Activated T-cell treated with anti-CD3 and anti-CD28 coated beads, Interleukin-2, amount 50 U/mL, for 72 hours (primary cell): ENCODE measurements at regions not wholly inside any gene's neighbourhood (a gene's known extent, or its start where the extent isn't known, plus 50 kb on each side); places are given as distances from the start of the nearest gene placed in this dataset.

Source experiments
- ATAC-seq, 2 donors: fragments of 150-1000 bp; cut with Tn5 transposase; replicated peaks in 1 of 2; 2 replicates each; pipeline ENCODE4 v1.10.0; 2021; ENCODE audit warnings: moderate library complexity in 2 of 2, mild to moderate bottlenecking in 1 of 2
- DNase-seq, 2 donors: peaks; one replicate each; pipeline ENCODE4 v3.0.0; 2021 to 2022; ENCODE audit warnings: mixed read lengths in 1 of 2
- H3K27ac Mint-ChIP-seq: one replicate; pipeline ENCODE4 v1.8.0; 2022; ENCODE audit warnings: mild to moderate bottlenecking, moderate library complexity, mixed read lengths
- H3K27me3 Mint-ChIP-seq: one replicate; pipeline ENCODE4 v1.8.0; 2022; ENCODE audit warnings: low read depth, mixed read lengths
- H3K36me3 Mint-ChIP-seq, 2 donors: one replicate each; pipeline ENCODE4 v1.8.0; 2022; ENCODE audit warnings: mixed read lengths in 2 of 2, mild to moderate bottlenecking in 1 of 2; ENCODE audit not compliant: insufficient read depth in 2 of 2
- H3K4me1 Mint-ChIP-seq: one replicate; pipeline ENCODE4 v1.8.0; 2022; ENCODE audit warnings: low read depth, mixed read lengths
- H3K4me3 Mint-ChIP-seq, 2 donors: one replicate each; pipeline ENCODE4 v1.8.0; 2022; ENCODE audit warnings: mild to moderate bottlenecking in 2 of 2, mixed read lengths in 2 of 2, moderate library complexity in 2 of 2
- H3K9me3 Mint-ChIP-seq, 2 donors: one replicate each; pipeline ENCODE4 v1.8.0; 2022; ENCODE audit warnings: mixed read lengths in 2 of 2

DNA sequence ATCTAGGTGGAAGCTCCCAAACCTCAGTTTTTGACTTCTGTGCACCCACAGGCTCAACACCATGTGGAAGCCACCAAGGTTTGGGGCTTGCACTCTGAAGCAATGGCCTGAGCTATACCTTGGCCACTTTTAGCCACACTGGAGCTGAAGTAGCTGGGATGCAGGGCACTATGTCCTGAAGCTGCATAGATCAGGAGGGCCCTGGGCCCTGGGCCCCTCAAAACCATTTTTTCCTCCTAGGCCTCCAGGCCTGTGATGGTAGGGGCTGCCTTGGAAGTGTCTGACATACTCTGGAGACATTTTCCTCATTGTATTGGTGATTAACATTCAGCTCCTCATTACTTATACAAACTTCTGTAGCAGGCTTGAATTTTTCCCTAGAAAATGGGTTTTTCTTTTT, 273.7 kb downstream of the FGF9 start:
- ATAC-seq (no peak), DNase-seq (no peak)
- Mint-ChIP-seq H3K9me3 (peaks cover 3 to 14% of the 10 kb centered on the region in 2 donors), H3K27me3 (no peaks in the 10 kb centered on the region), H3K27ac (no peak overlapping the region), H3K4me3 (no peak overlapping the region), H3K4me1 (no peaks in the 10 kb centered on the region), H3K36me3 (peaks cover 5 to 18% of the 10 kb centered on the region in 2 donors)

DNA sequence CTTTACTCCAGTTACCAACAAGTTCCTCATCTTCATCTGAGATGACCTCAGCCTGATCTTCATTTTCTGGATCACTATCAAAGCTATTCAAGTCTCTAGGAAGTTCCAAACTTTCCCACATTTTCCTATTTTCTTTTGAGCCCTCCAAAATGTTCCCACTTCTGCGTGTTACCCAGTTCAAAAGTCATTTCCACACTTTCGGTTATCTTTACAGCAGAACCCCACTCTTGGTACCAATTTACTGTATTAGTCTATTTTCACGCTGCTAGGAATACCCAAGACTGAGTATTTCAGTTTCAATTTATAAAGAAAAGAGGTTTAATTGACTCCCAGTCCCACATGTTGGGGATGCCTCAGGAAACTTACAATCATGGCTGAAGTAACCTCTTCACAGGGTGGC, 274.3 kb downstream of the FGF9 start:
- peaks cover 5 to 18% of the 10 kb centered on the region in 2 donors for H3K36me3 Mint-ChIP-seq
- peaks cover 3 to 14% of the 10 kb centered on the region in 2 donors for H3K9me3 Mint-ChIP-seq
- DNase-seq (no peak), ATAC-seq (no peak)
- H3K27ac Mint-ChIP-seq: no peak overlapping the region
- no peak overlapping the region for H3K4me3 Mint-ChIP-seq
- H3K27me3 Mint-ChIP-seq: no peaks in the 10 kb centered on the region
- no peaks in the 10 kb centered on the region for H3K4me1 Mint-ChIP-seq

DNA sequence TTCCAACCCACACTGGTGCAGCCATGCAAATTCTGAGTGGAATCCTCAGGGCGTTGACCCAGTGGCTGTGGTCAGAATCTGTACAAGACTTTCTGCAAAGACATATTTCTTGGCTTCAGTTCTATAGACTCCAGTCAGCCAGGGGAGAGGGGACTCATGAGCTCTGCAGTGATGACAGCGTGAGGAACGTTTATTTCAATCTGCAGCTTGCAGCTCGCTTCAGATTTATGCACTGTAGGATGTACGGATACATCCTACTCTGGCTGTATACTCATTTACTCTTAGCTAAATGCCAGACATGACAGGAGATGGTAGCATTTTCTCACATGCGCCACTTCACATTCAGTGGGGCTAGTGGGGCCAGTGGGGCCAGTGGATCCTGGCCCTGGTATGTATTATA, 276.1 kb downstream of the FGF9 start:
- no peak for DNase-seq
- no peak overlapping the region for H3K4me3 Mint-ChIP-seq
- H3K4me1 Mint-ChIP-seq: no peaks in the 10 kb centered on the region
- H3K36me3 Mint-ChIP-seq: peaks cover 5 to 18% of the 10 kb centered on the region in 2 donors
- ATAC-seq: no peak
- no peak overlapping the region for H3K27ac Mint-ChIP-seq
- H3K27me3 Mint-ChIP-seq: no peaks in the 10 kb centered on the region
- H3K9me3 Mint-ChIP-seq: peaks cover 3 to 14% of the 10 kb centered on the region in 2 donors

DNA sequence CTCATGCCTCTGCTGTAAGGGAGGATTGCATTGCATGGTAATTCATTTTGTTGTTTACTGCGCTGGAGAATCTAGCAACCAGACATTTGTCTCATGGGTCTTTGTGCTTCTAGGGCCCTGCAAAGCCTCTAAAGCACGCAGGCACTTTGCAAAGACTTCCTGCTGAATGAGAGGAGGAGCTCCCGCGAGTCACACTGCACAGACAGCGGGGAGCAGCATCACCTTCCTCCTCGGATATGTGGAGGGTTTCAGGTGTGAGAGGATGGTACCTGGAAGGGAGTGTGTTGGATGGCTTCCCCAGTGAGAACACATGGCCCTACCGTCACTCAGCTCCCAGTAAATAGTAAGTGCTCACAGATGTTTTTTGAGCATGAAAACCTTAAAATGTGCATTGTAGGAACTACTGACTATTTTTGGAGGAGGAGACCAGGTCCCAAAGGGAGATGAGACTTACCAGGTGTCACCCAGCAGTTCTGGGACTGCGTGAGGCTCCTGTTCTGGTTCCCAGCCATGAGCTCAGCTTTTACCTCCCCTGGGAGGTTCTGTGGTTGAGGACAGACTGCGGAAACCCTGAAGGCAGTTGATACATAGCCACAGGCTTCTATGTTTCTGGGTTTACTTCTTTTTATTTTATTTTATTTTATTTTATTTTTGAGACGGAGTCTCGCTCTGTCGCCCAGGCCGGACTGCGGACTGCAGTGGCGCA, 278.0 kb downstream of the FGF9 start:
- H3K36me3 Mint-ChIP-seq: peaks cover 5 to 11% of the 10 kb centered on the region in 2 donors
- no peaks in the 10 kb centered on the region for H3K27me3 Mint-ChIP-seq
- H3K9me3 Mint-ChIP-seq: peaks cover 3 to 9% of the 10 kb centered on the region in 2 donors
- DNase-seq: no peak
- H3K4me3 Mint-ChIP-seq: no peak overlapping the region
- H3K27ac Mint-ChIP-seq: no peak overlapping the region
- H3K4me1 Mint-ChIP-seq: no peaks in the 10 kb centered on the region
- no peak for ATAC-seq

DNA sequence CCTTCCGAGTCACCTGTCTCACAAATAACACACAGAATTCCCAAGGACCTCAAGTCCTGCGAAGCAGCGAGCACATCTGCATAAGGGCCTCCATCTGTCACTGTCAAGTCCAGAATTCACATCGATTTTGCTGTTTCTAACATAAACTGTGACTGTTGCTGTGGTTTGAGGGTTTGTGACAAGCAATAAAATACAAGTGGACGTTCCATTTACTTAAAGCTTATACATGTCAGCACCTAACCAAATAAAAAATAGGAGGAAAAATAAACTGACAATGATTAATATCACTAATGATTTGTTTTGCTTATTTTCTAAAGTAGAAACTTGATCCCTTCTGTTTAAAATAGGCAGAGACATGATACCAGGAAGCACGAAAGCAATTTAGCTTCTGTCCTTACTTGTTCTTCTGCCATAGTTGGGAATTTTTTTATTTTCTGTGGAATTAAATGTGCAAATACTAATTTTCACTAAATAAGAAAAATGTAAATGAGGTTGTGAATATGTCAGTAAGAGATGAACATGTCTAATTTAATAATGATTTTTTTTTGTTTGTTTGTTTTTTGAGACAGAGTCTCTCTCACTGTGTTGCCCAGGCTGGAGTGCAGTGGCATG, 279.1 kb downstream of the FGF9 start:
- Mint-ChIP-seq H3K4me1 (no peaks in the 10 kb centered on the region), H3K4me3 (no peak overlapping the region)
- DNase-seq: no peak

DNA sequence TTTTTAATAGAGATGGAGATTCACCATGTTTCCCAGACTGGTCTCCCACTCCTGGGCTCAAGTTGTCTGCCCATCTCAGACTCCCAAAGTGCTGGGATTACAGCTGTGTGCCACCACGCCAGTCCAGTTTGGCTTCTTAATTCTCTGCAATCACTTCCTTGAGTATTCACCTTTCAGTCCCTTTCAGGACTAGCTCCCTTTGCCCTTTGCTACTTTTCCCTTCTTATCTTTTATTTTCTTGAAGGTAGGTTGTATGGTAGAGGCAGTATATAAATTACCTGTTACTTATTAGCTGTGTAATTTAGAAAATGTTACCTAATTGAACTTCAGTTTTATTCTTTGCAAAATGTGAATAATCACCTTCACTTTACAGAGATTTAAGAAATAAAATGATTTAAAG, 285.8 kb downstream of the FGF9 start:
- no peaks in the 10 kb centered on the region for H3K4me1 Mint-ChIP-seq
- no peak for ATAC-seq
- no peak for DNase-seq
- no peak overlapping the region for H3K4me3 Mint-ChIP-seq
- H3K27ac Mint-ChIP-seq: no peak overlapping the region
- H3K36me3 Mint-ChIP-seq: peaks cover 2% of the 10 kb centered on the region in 2 donors
- no peaks in the 10 kb centered on the region for H3K27me3 Mint-ChIP-seq
- H3K9me3 Mint-ChIP-seq: peaks cover 7 to 9% of the 10 kb centered on the region in 2 donors

More for the DNA sequence above, 279.1 kb downstream of the FGF9 start:
- H3K27ac Mint-ChIP-seq: no peak overlapping the region
- peaks cover 5 to 9% of the 10 kb centered on the region in 2 donors for H3K36me3 Mint-ChIP-seq
- ATAC-seq: no peak
- no peaks in the 10 kb centered on the region for H3K27me3 Mint-ChIP-seq
- H3K9me3 Mint-ChIP-seq: peaks cover 4 to 9% of the 10 kb centered on the region in 2 donors

DNA sequence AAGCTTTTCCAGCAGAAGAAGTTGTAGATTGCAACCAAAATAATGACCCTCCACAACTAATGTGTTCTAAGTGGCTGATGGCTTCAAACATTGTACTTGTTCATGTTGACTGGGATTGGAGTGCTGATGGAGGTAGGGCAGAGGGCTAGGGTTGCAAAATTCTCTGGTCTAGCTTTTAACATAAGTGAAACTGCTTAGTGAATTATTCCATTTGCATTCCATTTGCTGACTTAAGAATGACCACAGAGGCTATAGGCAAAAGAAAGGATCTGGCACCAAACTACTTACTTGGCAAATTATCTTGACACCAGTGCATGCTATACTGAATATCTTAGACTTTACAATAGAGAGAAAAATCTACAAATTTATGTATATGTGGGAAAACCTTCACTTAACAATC, 287.0 kb downstream of the FGF9 start:
- no peak for DNase-seq
- ATAC-seq: no peak
- Mint-ChIP-seq H3K4me1 (no peaks in the 10 kb centered on the region), H3K27me3 (no peaks in the 10 kb centered on the region), H3K27ac (no peak overlapping the region), H3K4me3 (no peak overlapping the region), H3K9me3 (peaks cover 7 to 12% of the 10 kb centered on the region in 2 donors), H3K36me3 (peaks cover 2 to 5% of the 10 kb centered on the region in 2 donors)

DNA sequence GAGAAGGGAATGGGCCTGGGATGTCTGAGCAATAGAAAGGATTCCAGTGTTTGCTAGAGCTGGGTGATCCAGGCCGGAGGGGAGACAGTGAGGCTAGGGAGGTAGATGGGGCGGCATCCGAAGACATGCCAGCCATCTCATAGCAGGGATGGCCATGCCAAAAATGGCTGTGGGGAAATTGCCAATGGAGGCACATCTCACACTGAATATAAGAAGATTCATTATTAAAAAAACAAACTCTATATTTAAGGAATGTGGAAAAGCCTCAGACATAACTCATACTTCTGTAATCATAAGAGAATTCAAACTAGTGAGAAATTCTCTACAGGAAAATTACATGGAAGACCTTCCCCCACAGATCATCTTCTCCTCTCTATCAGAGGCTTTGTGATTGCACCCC, 289.2 kb downstream of the FGF9 start:
- H3K27ac Mint-ChIP-seq: no peak overlapping the region
- no peaks in the 10 kb centered on the region for H3K27me3 Mint-ChIP-seq
- no peaks in the 10 kb centered on the region for H3K4me1 Mint-ChIP-seq
- peaks cover 2 to 5% of the 10 kb centered on the region in 2 donors for H3K36me3 Mint-ChIP-seq
- no peak for DNase-seq
- no peak overlapping the region for H3K4me3 Mint-ChIP-seq
- H3K9me3 Mint-ChIP-seq: peaks cover 5 to 12% of the 10 kb centered on the region in 2 donors
- ATAC-seq: no peak

DNA sequence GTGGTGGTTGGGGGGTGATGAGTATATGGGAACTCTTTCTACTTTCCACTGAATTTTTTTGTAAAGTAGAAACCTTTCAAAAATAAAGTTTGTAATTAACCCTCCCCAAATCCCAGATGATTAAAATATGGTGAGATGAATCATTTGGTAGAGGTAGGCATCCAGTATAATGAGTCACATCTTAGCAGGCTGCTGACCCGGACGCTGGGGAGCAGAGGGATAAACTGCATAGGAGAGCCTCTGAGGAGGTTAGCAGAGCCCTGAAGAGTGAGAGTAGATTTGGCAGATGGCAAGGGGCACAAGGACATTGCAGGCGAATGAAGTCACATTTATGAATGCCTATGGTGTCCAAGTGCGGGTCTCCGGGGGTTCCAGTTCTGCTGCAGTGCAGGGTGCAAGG, 293.8 kb downstream of the FGF9 start:
- no peak overlapping the region for H3K27ac Mint-ChIP-seq
- H3K9me3 Mint-ChIP-seq: peaks cover 4 to 10% of the 10 kb centered on the region in 2 donors
- peaks cover 0 to 5% of the 10 kb centered on the region in 2 donors for H3K36me3 Mint-ChIP-seq
- H3K4me3 Mint-ChIP-seq: no peak overlapping the region
- no peak for ATAC-seq
- H3K27me3 Mint-ChIP-seq: no peaks in the 10 kb centered on the region
- no peaks in the 10 kb centered on the region for H3K4me1 Mint-ChIP-seq
- DNase-seq: no peak

DNA sequence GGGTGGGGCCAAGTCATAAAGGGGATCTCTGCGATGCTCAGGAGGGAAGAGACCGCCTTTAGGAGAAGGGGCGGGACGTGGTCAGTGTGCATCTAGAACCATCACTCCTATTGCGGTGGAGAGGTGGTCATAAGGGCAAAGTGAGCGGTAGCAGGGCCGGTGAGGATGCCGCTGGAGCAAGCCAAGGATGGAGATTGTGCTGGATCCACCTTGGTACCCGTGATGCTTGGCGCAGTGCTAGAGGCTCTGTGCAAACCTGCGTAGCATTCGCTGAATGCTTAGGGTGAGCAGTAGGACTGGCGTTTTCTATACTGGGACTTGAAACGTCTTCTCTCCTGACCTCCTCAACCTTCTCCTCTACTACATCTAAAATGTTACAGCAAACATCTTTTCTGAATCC, 294.2 kb downstream of the FGF9 start:
- peaks cover 0 to 5% of the 10 kb centered on the region in 2 donors for H3K36me3 Mint-ChIP-seq
- no peak for ATAC-seq

DNA sequence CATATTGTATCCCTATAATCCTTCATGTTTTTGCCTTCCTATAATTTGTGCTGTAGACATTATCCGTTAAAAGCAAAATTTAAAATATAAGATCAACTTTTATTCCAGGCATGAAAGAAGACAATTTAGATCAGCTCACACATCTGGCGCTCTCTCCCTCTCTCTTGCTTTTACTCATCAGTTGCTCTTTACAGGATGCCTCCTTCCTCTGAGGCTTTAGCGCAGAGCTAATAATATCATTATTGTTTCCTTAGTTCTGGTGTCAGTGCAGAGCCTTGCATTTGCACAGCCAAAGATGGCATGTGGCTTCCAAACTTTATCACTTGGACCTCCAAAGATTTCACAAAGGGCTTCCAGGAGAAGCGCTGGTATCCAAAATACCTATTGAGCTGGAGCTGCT, 295.1 kb downstream of the FGF9 start:
- ATAC-seq: no peak
- Mint-ChIP-seq H3K4me3 (no peak overlapping the region), H3K27me3 (no peaks in the 10 kb centered on the region), H3K4me1 (no peaks in the 10 kb centered on the region), H3K27ac (no peak overlapping the region), H3K36me3 (peaks cover 0 to 5% of the 10 kb centered on the region in 2 donors), H3K9me3 (peaks cover 4 to 7% of the 10 kb centered on the region in 2 donors)
- no peak for DNase-seq

More for the DNA sequence above, 294.2 kb downstream of the FGF9 start:
- no peak overlapping the region for H3K4me3 Mint-ChIP-seq
- H3K4me1 Mint-ChIP-seq: no peaks in the 10 kb centered on the region
- no peaks in the 10 kb centered on the region for H3K27me3 Mint-ChIP-seq
- no peak overlapping the region for H3K27ac Mint-ChIP-seq
- no peak for DNase-seq
- peaks cover 4 to 10% of the 10 kb centered on the region in 2 donors for H3K9me3 Mint-ChIP-seq

DNA sequence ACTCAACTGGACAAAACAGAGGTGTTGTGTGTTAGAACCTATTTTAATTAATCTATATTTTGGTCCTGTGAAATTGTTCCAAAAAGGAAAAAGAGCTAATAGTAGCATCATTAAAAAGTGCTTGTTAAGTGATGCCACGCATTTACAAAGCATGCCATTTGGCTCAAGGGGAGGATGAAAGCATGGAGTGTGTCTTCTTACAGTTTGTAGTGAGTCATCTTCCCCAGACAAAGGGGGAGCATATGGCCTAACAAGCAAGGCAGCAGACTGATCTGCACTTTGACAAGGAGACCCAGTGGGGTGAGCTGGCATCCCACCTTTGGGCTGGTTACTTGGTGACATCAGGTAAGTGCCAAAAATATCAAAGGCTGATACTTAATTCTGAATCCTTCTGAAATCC, 297.0 kb downstream of the FGF9 start:
- H3K27ac Mint-ChIP-seq: no peak overlapping the region
- no peaks in the 10 kb centered on the region for H3K36me3 Mint-ChIP-seq
- no peaks in the 10 kb centered on the region for H3K27me3 Mint-ChIP-seq
- H3K4me1 Mint-ChIP-seq: no peaks in the 10 kb centered on the region
- DNase-seq: no peak
- no peak overlapping the region for H3K4me3 Mint-ChIP-seq
- ATAC-seq: no peak
- H3K9me3 Mint-ChIP-seq: no peaks in the 10 kb centered on the region

DNA sequence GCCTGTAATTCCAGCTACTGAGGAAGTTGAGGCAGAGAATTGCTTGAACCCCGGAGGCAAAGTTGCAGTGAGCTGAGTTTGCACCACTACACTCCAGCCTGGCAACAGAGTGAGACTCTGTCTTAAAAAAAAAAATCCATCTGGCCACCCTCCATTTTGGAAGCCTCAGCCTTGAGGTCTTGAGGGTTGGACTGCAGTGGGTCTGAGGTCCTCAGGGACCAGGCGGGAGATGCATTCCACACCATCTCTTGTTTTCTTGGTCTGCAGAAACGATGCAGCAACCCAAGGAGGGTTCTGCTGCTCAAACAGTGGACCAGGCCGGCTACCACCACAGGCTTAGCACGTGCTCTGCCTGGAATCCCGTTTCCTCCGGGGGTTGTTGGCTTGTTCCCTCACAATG, 299.3 kb downstream of the FGF9 start:
- H3K36me3 Mint-ChIP-seq: no peaks in the 10 kb centered on the region
- H3K27ac Mint-ChIP-seq: no peak overlapping the region
- no peaks in the 10 kb centered on the region for H3K9me3 Mint-ChIP-seq
- ATAC-seq: no peak
- H3K4me1 Mint-ChIP-seq: no peaks in the 10 kb centered on the region
- H3K27me3 Mint-ChIP-seq: no peaks in the 10 kb centered on the region
- H3K4me3 Mint-ChIP-seq: no peak overlapping the region
- no peak for DNase-seq

DNA sequence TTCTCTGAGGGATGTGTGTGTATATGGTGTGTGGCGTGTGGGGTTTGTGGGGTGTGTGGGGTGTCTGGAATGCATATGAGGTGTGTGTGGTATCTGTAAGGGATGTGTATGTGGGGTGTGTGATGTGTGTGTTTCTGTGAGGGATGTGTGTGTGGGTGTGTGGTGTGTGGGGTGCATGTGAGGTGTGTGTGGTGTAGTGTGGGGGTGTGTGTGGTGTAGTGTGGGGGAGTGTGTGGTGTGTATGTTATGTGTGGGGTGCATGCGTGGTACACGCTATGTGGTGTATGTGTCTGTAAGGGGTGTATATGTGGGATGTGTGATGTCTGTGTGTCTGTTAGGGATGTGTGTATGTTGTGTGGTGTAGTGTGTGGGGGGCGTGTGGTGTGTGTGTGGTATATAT, 300.0 kb downstream of the FGF9 start:
- ATAC-seq: no peak
- H3K36me3 Mint-ChIP-seq: no peaks in the 10 kb centered on the region
- H3K4me3 Mint-ChIP-seq: no peak overlapping the region
- H3K9me3 Mint-ChIP-seq: no peaks in the 10 kb centered on the region
- H3K27ac Mint-ChIP-seq: no peak overlapping the region
- no peaks in the 10 kb centered on the region for H3K4me1 Mint-ChIP-seq
- H3K27me3 Mint-ChIP-seq: no peaks in the 10 kb centered on the region
- no peak for DNase-seq
